Osteoblast (primary cell): ENCODE measurements at regions not wholly inside any gene's neighbourhood (a gene's known extent, or its start where the extent isn't known, plus 50 kb on each side); places are given as distances from the start of the nearest gene placed in this dataset.
"Not testable (repeated sequence)": the region's sequence is repeated elsewhere in the genome, so short reads cannot be mapped to it uniquely, and the experiment has no call there.

ENCODE experiments used
- DNase-seq: peaks from one replicate; pipeline ENCODE4 v3.0.0; 2011; ENCODE audit warnings: low spot score, mixed read lengths; ENCODE audit not compliant: insufficient read length; ENCODE audit errors: missing footprints
- H2AFZ ChIP-seq: 2 replicates; pipeline ENCODE4 v1.6.0; 2011; ENCODE audit warnings: mild to moderate bottlenecking, low read length
- H3K27ac ChIP-seq: 2 replicates; pipeline ENCODE4 v1.5.1; 2011; ENCODE audit warnings: mild to moderate bottlenecking, low read depth, low read length, moderate library complexity
- H3K27me3 ChIP-seq: 2 replicates; pipeline ENCODE4 v1.6.0; 2012; ENCODE audit warnings: mild to moderate bottlenecking, control low read depth, inconsistent platforms, low read length, moderate library complexity; ENCODE audit not compliant: insufficient read depth
- H3K36me3 ChIP-seq: 2 replicates; pipeline ENCODE4 v1.5.1; 2011; ENCODE audit warnings: mild to moderate bottlenecking, low read length, control low read depth, moderate library complexity; ENCODE audit not compliant: insufficient read depth
- H3K4me1 ChIP-seq: 2 replicates; pipeline ENCODE4 v1.5.1; 2011; ENCODE audit warnings: mild to moderate bottlenecking, low read length, control low read depth, moderate library complexity; ENCODE audit not compliant: insufficient read depth
- H3K4me2 ChIP-seq: 2 replicates; pipeline ENCODE4 v1.6.0; 2011; ENCODE audit warnings: mild to moderate bottlenecking, low read length; ENCODE audit not compliant: insufficient read depth
- H3K4me3 ChIP-seq: fragments of 200-600 bp; sonication (generic); 3 replicates; pipeline ENCODE4 v1.5.1; 2012; ENCODE audit warnings: mild to moderate bottlenecking, low read length, inconsistent platforms; ENCODE audit not compliant: insufficient read depth
- H3K79me2 ChIP-seq: 2 replicates; pipeline ENCODE4 v1.6.0; 2012; ENCODE audit warnings: mild to moderate bottlenecking, low read length, control low read depth, inconsistent platforms; ENCODE audit not compliant: insufficient read depth
- H3K9me3 ChIP-seq: 2 replicates; pipeline ENCODE4 v1.5.1; 2011; ENCODE audit warnings: low read depth, low read length, control low read depth
- H4K20me1 ChIP-seq: 2 replicates; pipeline ENCODE4 v1.6.0; 2012; ENCODE audit warnings: mild to moderate bottlenecking, low read length, control low read depth; ENCODE audit not compliant: insufficient read depth
- TF ChIP-seq, protein P1 (sequence below): IDR thresholded peaks from 2 replicates; pipeline ENCODE4 v1.5.1; 2011; ENCODE audit warnings: mild to moderate bottlenecking, low read depth, low read length, moderate library complexity; ENCODE audit errors: extremely low read depth

DNA sequence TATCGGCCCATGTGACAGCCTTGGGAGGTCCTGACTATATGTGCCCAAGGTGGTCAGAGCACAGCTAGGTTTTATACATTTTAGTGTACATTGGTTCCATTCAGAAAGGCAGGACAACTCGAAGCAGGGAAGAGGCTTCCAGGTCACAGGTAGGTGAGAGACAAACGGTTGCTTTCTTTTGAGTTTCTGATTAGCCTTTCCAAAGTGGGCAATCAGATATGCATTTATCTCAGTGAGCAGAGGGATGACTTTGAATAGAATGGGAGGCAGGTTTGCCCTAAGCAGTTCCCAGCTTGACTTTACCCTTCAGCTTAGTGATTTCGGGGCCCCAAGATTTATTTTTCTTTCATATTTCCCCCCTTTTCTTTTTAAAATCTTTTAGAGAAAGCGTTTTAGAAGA is 87.6 kb upstream of the PPP2R5C start:
- H3K9me3 ChIP-seq: peaks cover 2% of the 10 kb centered on the region

DNA sequence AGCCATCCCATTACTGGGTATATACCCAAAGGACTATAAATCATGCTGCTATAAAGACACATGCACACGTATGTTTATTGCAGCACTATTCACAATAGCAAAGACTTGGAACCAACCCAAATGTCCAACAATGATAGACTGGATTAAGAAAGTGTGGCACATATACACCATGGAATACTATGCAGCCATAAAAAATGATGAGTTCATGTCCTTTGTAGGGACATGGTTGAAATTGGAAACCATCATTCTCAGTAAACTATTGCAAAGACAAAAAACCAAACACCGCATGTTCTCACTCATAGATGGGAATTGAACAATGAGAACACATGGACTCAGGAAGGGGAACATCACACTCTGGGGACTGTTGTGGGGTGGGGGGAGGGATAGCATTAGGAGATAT is 85.7 kb upstream of the PPP2R5C start:
- DNase-seq, H3K27ac ChIP-seq, H3K4me1 ChIP-seq: not testable (repeated sequence)

More for the DNA sequence above, 87.6 kb upstream of the PPP2R5C start:
- Histone ChIP-seq H3K79me2 (no peaks in the 10 kb centered on the region), H2AFZ (no peak overlapping the region), H4K20me1 (no peaks in the 10 kb centered on the region), H3K4me1 (no peaks in the 10 kb centered on the region), H3K36me3 (no peaks in the 10 kb centered on the region), H3K27me3 (peaks cover 13% of the 10 kb centered on the region), H3K4me2 (no peak overlapping the region), H3K27ac (no peak overlapping the region), H3K4me3 (no peak overlapping the region)
- TF ChIP-seq, protein P1, sequence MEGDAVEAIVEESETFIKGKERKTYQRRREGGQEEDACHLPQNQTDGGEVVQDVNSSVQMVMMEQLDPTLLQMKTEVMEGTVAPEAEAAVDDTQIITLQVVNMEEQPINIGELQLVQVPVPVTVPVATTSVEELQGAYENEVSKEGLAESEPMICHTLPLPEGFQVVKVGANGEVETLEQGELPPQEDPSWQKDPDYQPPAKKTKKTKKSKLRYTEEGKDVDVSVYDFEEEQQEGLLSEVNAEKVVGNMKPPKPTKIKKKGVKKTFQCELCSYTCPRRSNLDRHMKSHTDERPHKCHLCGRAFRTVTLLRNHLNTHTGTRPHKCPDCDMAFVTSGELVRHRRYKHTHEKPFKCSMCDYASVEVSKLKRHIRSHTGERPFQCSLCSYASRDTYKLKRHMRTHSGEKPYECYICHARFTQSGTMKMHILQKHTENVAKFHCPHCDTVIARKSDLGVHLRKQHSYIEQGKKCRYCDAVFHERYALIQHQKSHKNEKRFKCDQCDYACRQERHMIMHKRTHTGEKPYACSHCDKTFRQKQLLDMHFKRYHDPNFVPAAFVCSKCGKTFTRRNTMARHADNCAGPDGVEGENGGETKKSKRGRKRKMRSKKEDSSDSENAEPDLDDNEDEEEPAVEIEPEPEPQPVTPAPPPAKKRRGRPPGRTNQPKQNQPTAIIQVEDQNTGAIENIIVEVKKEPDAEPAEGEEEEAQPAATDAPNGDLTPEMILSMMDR: no peak
- no peak for DNase-seq

DNA sequence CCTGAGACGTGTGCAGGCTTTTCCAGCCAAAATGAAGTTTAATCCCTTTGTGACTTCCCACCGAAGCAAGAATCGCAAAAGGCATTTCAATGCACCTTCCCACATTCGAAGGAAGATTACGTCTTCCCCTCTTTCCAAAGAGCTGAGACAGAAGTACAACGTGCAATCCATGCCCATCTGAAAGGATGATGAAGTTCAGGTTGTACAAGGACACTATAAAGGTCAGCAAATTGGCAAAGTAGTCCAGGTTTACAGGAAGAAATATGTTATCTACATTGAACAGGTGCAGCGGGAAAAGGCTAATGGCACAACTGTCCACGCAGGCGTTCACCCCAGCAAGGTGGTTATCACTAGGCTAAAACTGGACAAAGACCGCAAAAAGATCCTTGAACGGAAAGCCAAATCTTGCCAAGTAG is 83.6 kb upstream of the PPP2R5C start:
- H3K4me2 ChIP-seq, H3K4me1 ChIP-seq, H3K4me3 ChIP-seq, H2AFZ ChIP-seq, H3K27ac ChIP-seq, DNase-seq, H3K9me3 ChIP-seq, H3K36me3 ChIP-seq, H4K20me1 ChIP-seq, H3K79me2 ChIP-seq: not testable (repeated sequence)
- peaks cover 13% of the 10 kb centered on the region for H3K27me3 ChIP-seq

More for the DNA sequence above, 85.7 kb upstream of the PPP2R5C start:
- H3K9me3 ChIP-seq, H3K4me3 ChIP-seq, H4K20me1 ChIP-seq, H3K36me3 ChIP-seq, H2AFZ ChIP-seq, H3K79me2 ChIP-seq, H3K4me2 ChIP-seq: not testable (repeated sequence)
- H3K27me3 ChIP-seq: peaks cover 13% of the 10 kb centered on the region

DNA sequence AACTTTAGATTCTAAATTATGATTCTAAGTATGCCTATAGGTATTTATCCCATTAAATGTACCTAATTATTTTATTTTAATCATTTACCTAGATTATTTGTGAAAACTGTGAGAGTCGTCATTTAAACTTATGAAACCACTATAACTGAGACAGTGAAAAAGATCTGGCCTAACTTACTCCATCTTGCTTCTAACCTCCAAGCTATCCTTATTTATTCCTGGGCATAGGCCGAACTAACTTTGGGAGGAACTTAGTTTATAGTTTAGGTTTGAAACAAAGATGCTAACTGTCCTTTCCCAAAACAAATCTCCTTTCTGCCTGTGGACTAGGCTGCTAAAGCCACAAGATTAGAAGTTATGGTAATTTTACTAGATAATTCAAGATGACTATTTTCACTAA is 79.7 kb upstream of the PPP2R5C start:
- Histone ChIP-seq H3K4me3 (no peak overlapping the region), H2AFZ (no peak overlapping the region), H3K79me2 (no peaks in the 10 kb centered on the region), H3K4me2 (no peak overlapping the region), H4K20me1 (no peaks in the 10 kb centered on the region), H3K4me1 (no peaks in the 10 kb centered on the region), H3K27me3 (peaks cover 29% of the 10 kb centered on the region), H3K9me3 (no peaks in the 10 kb centered on the region), H3K27ac (no peak overlapping the region), H3K36me3 (no peaks in the 10 kb centered on the region)
- TF ChIP-seq, protein P1: no peak
- DNase-seq: no peak

DNA sequence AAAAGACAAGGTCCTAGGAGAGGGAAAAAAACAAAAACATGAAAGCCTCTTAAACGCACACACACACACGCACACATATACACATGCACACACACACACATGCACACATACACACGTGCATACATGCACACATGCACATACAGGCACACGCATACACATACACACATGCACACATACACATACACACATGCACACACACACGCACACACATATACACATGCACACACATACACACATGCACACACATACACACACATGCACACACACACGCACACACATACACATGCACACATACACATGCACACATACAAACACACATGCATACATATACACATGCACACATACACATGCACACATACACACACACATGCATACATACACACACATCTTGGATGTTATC is 78.1 kb upstream of the PPP2R5C start:
- Histone ChIP-seq H3K27me3 (peaks cover 27% of the 10 kb centered on the region), H3K9me3 (no peaks in the 10 kb centered on the region), H3K36me3 (no peaks in the 10 kb centered on the region), H3K4me3 (no peak overlapping the region), H2AFZ (no peak overlapping the region), H3K4me1 (no peaks in the 10 kb centered on the region), H3K27ac (no peak overlapping the region), H3K4me2 (no peak overlapping the region), H4K20me1 (no peaks in the 10 kb centered on the region), H3K79me2 (no peaks in the 10 kb centered on the region)
- TF ChIP-seq, protein P1: no peak
- DNase-seq: no peak
